Bronchial epithelial cell (primary cell): ENCODE measurements at regions not wholly inside any gene's neighbourhood (a gene's known extent, or its start where the extent isn't known, plus 50 kb on each side); places are given as distances from the start of the nearest gene placed in this dataset.

Experiments
- DNase-seq: peaks from one replicate; pipeline ENCODE4 v3.0.0-alpha.2; 2010; ENCODE audit warnings: low read depth
- FAIRE-seq: peaks from 2 replicates; lab custom pipeline; 2011; peaks lifted over from hg19 to GRCh38; lab: Jason Lieb, UNC
- H3K27me3 ChIP-seq: 2 replicates; pipeline ENCODE4 v1.5.1; 2011; ENCODE audit warnings: low read length; ENCODE audit not compliant: control insufficient read depth, insufficient read depth
- H3K36me3 ChIP-seq: 2 replicates; pipeline ENCODE4 v1.5.1; 2011; ENCODE audit warnings: low read length; ENCODE audit not compliant: control insufficient read depth, insufficient read depth
- H3K4me3 ChIP-seq: 2 replicates; pipeline ENCODE4 v1.5.1; 2011; ENCODE audit warnings: mild to moderate bottlenecking, low read depth, low read length, control low read depth
- TF ChIP-seq, protein P1 (sequence below): IDR thresholded peaks from 2 replicates; pipeline ENCODE4 v1.5.1; 2011; ENCODE audit warnings: mild to moderate bottlenecking, moderate library complexity, low read length, control low read depth, inconsistent platforms; ENCODE audit not compliant: insufficient read depth, severe bottlenecking

DNA sequence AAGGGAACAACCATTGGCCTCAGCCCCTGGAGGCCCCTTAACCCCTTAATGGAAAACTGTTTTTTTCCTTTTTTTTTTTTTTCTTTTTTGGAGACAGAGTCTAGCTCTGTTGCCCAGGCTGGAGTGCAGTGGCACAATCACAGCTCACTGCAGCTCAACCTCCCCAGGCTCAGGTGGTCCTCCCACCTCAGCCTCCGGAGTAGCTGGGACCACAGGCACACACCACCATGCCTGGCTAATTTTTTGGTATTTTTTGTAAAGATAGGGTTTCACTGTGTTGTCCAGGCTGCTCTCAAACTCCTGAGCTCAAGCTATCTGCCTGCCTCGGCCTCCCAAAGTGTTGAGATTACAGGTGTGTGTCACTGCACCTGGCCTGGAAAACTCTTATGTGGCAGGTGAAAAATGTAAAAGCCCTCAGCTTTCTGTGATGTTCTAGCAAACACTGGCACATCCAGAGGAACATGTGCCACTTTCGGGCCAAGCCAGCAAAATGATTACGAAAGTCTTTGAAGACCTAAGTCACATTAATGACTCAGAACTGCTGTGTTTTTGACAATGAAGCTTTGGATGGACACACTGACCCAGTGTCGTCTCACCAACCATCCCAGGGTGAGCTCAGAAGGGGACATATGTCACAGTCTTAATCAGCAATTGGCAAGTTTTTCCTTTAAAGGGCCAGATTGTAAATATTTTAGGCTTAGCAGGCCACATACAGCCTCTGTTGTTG, 189.3 kb upstream of the TPM1 start:
- peak; percentile 49 for DNase-seq
- FAIRE-seq = no peak
- Histone ChIP-seq H3K4me3 (no peak overlapping the region), H3K27me3 (no peaks in the 10 kb centered on the region), H3K36me3 (no peaks in the 10 kb centered on the region)
- TF ChIP-seq, protein P1, sequence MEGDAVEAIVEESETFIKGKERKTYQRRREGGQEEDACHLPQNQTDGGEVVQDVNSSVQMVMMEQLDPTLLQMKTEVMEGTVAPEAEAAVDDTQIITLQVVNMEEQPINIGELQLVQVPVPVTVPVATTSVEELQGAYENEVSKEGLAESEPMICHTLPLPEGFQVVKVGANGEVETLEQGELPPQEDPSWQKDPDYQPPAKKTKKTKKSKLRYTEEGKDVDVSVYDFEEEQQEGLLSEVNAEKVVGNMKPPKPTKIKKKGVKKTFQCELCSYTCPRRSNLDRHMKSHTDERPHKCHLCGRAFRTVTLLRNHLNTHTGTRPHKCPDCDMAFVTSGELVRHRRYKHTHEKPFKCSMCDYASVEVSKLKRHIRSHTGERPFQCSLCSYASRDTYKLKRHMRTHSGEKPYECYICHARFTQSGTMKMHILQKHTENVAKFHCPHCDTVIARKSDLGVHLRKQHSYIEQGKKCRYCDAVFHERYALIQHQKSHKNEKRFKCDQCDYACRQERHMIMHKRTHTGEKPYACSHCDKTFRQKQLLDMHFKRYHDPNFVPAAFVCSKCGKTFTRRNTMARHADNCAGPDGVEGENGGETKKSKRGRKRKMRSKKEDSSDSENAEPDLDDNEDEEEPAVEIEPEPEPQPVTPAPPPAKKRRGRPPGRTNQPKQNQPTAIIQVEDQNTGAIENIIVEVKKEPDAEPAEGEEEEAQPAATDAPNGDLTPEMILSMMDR = no peak

DNA sequence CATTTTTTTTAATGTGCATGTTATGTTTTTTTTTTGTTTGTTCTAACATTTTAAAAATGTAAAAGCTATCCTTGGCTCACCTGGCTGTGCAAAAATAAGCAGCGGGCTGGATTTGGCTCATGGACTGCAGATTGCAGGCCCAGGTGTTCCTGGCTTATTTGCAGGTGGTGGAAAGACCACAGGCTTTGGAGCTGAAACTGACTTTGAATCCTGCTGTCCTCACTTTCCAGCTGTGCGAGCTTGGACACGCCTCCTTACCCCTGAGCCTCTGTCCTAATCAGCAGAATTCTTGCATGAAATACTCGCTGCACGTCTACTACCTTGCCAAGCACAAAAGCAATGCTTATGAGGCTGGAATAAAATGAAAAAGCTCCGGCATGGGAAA, 188.7 kb upstream of the TPM1 start:
- Histone ChIP-seq H3K36me3 (no peaks in the 10 kb centered on the region), H3K4me3 (no peak overlapping the region), H3K27me3 (no peaks in the 10 kb centered on the region)
- DNase-seq (peak; percentile 63), FAIRE-seq (no peak)
- TF ChIP-seq, protein P1 = no peak

DNA sequence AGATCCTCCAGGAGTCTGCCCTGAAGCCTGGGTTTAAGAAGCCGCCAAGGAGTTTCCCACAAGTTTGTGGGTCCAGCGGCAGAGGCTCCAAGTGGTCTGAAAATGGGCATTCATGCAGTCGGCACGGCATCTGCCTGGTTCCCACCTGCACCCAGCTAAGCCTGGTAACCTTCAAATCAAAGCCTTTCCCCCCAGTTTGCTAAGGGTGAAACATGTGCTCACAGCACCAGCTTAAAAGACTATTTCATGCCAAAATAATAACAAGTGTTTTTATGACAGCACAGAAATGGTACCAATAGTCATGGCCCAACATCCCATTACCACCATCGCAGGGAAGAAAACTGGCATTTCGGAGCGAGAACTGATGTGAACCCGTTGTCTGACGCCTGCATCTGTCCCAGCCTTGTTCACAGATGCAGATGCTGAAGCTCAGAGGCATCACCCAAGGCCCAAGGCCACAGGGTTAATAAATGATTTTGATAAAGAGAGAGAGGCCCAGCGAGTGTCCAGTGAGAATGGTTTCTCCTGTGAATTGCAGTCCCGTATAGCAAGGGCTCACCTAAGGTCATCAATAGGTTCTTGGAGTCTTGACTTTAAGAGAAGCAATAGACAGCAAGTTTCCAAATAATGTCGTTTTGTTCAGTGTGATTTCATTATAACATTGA, 188.0 kb upstream of the TPM1 start:
- Histone ChIP-seq H3K36me3 (no peaks in the 10 kb centered on the region), H3K4me3 (no peak overlapping the region), H3K27me3 (no peaks in the 10 kb centered on the region)
- TF ChIP-seq, protein P1 = no peak
- FAIRE-seq (no peak), DNase-seq (no peak)

DNA sequence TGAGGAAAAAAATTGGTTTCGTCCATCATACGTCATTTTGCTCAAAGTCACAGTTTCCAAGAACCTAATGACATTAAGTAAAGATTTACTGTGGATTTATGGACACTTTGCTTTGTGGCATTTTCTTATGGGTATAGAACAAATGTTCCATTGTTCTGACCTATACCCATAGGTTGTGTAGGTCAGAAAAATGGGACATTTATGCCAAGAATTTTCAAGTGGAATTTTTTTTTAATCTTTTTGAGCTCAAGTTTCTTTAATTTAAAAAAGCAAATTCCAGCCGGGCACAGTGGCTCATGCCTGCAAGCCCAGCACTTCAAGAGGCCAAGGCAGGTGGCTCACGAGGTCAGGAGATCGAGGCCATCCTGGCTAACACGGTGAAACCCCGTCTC, 187.5 kb upstream of the TPM1 start:
- Histone ChIP-seq H3K4me3 (no peak overlapping the region), H3K27me3 (no peaks in the 10 kb centered on the region), H3K36me3 (no peaks in the 10 kb centered on the region)
- DNase-seq (no peak), FAIRE-seq (no peak)
- TF ChIP-seq, protein P1 = no peak

DNA sequence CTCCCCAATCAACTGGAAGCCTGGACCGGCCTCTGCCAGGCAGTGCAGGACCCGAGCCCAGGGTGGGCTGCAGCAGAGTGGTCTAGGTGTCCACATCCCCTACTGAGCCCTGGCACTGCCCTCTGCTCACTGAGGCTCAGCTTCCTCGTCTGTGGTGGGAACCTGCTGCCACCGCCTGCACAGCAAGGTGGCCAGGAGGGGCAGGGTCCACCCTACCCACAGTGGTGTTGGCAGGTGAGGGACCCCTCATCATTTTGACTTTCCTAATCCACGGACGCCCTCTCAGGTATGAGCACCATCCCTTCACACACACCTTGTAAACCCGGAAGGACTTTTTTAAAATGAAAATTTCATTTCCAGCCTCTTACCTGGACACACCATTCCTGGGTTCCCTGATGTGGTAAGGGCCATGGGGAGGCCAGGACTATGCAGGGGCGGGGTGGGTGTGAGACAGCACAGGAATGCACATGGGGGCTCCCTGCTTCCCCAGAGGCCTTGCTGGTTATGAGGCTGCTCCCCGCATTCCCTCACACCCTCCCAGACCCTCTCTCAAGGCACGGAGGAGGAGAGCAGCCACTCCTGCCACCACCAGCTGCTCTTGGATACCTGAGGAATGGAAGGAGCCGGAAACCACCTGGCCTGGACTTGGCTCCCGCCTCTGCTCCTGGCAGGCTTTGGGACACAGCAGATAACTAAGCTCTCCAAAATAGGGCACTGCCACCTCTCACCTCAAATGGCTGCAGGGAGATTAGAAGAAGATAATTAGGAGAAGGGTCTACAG, 185.9 kb upstream of the TPM1 start:
- TF ChIP-seq, protein P1 = no peak
- FAIRE-seq = no peak
- no peaks in the 10 kb centered on the region for H3K36me3 ChIP-seq
- no peak overlapping the region for H3K4me3 ChIP-seq
- H3K27me3 ChIP-seq = no peaks in the 10 kb centered on the region
- no peak for DNase-seq
